Neural cell (in vitro differentiated cells): ENCODE measurements at regions not wholly inside any gene's neighbourhood (a gene's known extent, or its start where the extent isn't known, plus 50 kb on each side); places are given as distances from the start of the nearest gene placed in this dataset.

Experiments used
- H2AFZ ChIP-seq: fragments of 200-600, 300-800 bp; sonication (generic), shearing (Covaris generic); 2 replicates; pipeline ENCODE4 v1.6.0; 2014; ENCODE audit warnings: low read depth, mild to moderate bottlenecking, antibody characterized with exemption, low read length, moderate library complexity
- H3F3A ChIP-seq: fragments of 200-600 bp; shearing (Covaris generic); 2 replicates; pipeline ENCODE4 v1.6.1; 2016; ENCODE audit warnings: mild to moderate bottlenecking, moderate library complexity, mixed read lengths, antibody characterized with exemption, low read length; ENCODE audit not compliant: insufficient read depth, poor library complexity, severe bottlenecking
- H3K27ac ChIP-seq: fragments of 200-600, 300-800 bp; sonication (generic), shearing (Covaris generic); 2 replicates; pipeline ENCODE4 v1.5.1; 2014; ENCODE audit warnings: mild to moderate bottlenecking, low read length, moderate library complexity
- H3K27me3 ChIP-seq: fragments of 300-800, 200-600 bp; sonication (generic), shearing (Covaris generic); 2 replicates; pipeline ENCODE4 v1.6.0; 2014; ENCODE audit warnings: mild to moderate bottlenecking, low read depth, low read length, moderate library complexity; ENCODE audit not compliant: insufficient read depth
- H3K36me3 ChIP-seq: fragments of 300-800, 200-600 bp; sonication (generic), shearing (Covaris generic); 2 replicates; pipeline ENCODE4 v1.5.1; 2014; ENCODE audit warnings: mild to moderate bottlenecking, antibody characterized with exemption, low read length, moderate library complexity; ENCODE audit not compliant: insufficient read depth
- H3K4me2 ChIP-seq: fragments of 300-800, 200-600 bp; sonication (generic), shearing (Covaris generic); 2 replicates; pipeline ENCODE4 v1.6.0; 2014; ENCODE audit warnings: mild to moderate bottlenecking, low read length
- H3K4me3 ChIP-seq: fragments of 300-800, 200-600 bp; sonication (generic), shearing (Covaris generic); 2 replicates; pipeline ENCODE4 v1.5.1; 2014; ENCODE audit warnings: mild to moderate bottlenecking, low read length, moderate library complexity
- H3K79me2 ChIP-seq: fragments of 200-600 bp; shearing (Covaris generic); replicated peaks from 2 replicates; pipeline ENCODE4 v1.6.0; 2014; ENCODE audit warnings: mild to moderate bottlenecking, low read length, moderate library complexity; ENCODE audit not compliant: insufficient read depth
- H3K9ac ChIP-seq: fragments of 300-800, 200-600 bp; sonication (generic), shearing (Covaris generic); 2 replicates; pipeline ENCODE4 v1.6.1; 2016; ENCODE audit warnings: mild to moderate bottlenecking, low read length, mixed read lengths
- H3K9me2 ChIP-seq: fragments of 200-600 bp; shearing (Covaris generic); 2 replicates; pipeline ENCODE4 v1.6.1; 2016; ENCODE audit warnings: mild to moderate bottlenecking, low read length, mixed read lengths; ENCODE audit not compliant: insufficient read depth
- H3K9me3 ChIP-seq: fragments of 200-600, 300-800 bp; sonication (generic), shearing (Covaris generic); 2 replicates; pipeline ENCODE4 v1.6.1; 2016; ENCODE audit warnings: mild to moderate bottlenecking, mixed run types, low read length, moderate library complexity, mixed read lengths
- H4K20me1 ChIP-seq: fragments of 200-600 bp; shearing (Covaris generic); 2 replicates; pipeline ENCODE4 v1.6.1; 2016; ENCODE audit warnings: mild to moderate bottlenecking, mixed run types; ENCODE audit not compliant: insufficient read depth
- EP300 ChIP-seq: fragments of 450-650 bp; conservative IDR thresholded peaks from 2 replicates; pipeline ENCODE4 v1.6.1; 2014; ENCODE audit warnings: antibody characterized with exemption, mild to moderate bottlenecking, moderate library complexity; ENCODE audit not compliant: poor library complexity, severe bottlenecking
- EZH2 ChIP-seq: fragments of 200-600, 300-800 bp; shearing (Covaris generic), sonication (generic); IDR thresholded peaks from 2 replicates; pipeline ENCODE4 v1.6.1; 2014; ENCODE audit warnings: antibody characterized with exemption, low read length, borderline replicate concordance, mild to moderate bottlenecking; ENCODE audit not compliant: insufficient read depth, poor library complexity, severe bottlenecking
- MXI1 ChIP-seq: fragments of 450-650 bp; conservative IDR thresholded peaks from 2 replicates; pipeline ENCODE4 v1.6.1; 2014; ENCODE audit warnings: antibody characterized with exemption, mild to moderate bottlenecking; ENCODE audit not compliant: poor library complexity, severe bottlenecking
- POLR2AphosphoS5 ChIP-seq: IDR thresholded peaks from 2 replicates; pipeline ENCODE4 v1.6.1; 2012
- RAD21 ChIP-seq: fragments of 450-650 bp; conservative IDR thresholded peaks from 2 replicates; pipeline ENCODE4 v1.6.1; 2014; ENCODE audit warnings: antibody characterized with exemption, mild to moderate bottlenecking, moderate library complexity
- SMC3 ChIP-seq: fragments of 450-650 bp; conservative IDR thresholded peaks from 2 replicates; pipeline ENCODE4 v1.6.1; 2014; ENCODE audit warnings: antibody characterized with exemption, mild to moderate bottlenecking, moderate library complexity; ENCODE audit not compliant: poor library complexity
- TAF1 ChIP-seq: IDR thresholded peaks from 2 replicates; pipeline ENCODE4 v1.6.1; 2012; ENCODE audit warnings: low read depth
- TF ChIP-seq, protein P1 (sequence below): fragments of 450-650 bp; IDR thresholded peaks from 2 replicates; pipeline ENCODE4 v1.5.1; 2014; ENCODE audit warnings: antibody characterized with exemption, mild to moderate bottlenecking, moderate library complexity; ENCODE audit not compliant: poor library complexity, severe bottlenecking
- TF ChIP-seq, protein P2 (sequence below): IDR thresholded peaks from 2 replicates; pipeline ENCODE4 v1.6.1; 2012; ENCODE audit warnings: borderline replicate concordance

DNA sequence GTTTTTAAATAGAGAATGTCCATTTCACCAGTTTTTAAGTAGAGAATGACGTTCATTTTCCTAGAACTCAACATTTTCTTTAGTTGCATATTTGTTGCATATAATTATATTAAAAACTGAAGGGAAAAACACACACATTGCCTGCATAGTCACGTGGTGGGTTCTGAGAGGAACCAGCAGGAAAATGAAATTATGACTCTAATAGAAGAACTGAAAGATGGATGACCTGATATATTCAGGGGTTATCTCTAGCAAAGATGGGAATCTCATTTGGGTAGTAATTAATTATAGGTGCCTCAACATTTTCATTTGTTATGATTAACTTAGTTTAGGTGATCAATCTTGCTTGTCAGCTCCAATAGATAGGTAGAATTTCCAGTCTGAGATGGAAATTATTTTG is 288.3 kb downstream of the TRIB2 start:
- no peak overlapping the region for H3K4me2 ChIP-seq
- TF ChIP-seq SMC3: no peak
- TF ChIP-seq MXI1: no peak
- no peak for TF ChIP-seq EZH2
- TF ChIP-seq, protein P1, sequence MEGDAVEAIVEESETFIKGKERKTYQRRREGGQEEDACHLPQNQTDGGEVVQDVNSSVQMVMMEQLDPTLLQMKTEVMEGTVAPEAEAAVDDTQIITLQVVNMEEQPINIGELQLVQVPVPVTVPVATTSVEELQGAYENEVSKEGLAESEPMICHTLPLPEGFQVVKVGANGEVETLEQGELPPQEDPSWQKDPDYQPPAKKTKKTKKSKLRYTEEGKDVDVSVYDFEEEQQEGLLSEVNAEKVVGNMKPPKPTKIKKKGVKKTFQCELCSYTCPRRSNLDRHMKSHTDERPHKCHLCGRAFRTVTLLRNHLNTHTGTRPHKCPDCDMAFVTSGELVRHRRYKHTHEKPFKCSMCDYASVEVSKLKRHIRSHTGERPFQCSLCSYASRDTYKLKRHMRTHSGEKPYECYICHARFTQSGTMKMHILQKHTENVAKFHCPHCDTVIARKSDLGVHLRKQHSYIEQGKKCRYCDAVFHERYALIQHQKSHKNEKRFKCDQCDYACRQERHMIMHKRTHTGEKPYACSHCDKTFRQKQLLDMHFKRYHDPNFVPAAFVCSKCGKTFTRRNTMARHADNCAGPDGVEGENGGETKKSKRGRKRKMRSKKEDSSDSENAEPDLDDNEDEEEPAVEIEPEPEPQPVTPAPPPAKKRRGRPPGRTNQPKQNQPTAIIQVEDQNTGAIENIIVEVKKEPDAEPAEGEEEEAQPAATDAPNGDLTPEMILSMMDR: no peak
- no peak for TF ChIP-seq EP300
- TF ChIP-seq, protein P2, sequence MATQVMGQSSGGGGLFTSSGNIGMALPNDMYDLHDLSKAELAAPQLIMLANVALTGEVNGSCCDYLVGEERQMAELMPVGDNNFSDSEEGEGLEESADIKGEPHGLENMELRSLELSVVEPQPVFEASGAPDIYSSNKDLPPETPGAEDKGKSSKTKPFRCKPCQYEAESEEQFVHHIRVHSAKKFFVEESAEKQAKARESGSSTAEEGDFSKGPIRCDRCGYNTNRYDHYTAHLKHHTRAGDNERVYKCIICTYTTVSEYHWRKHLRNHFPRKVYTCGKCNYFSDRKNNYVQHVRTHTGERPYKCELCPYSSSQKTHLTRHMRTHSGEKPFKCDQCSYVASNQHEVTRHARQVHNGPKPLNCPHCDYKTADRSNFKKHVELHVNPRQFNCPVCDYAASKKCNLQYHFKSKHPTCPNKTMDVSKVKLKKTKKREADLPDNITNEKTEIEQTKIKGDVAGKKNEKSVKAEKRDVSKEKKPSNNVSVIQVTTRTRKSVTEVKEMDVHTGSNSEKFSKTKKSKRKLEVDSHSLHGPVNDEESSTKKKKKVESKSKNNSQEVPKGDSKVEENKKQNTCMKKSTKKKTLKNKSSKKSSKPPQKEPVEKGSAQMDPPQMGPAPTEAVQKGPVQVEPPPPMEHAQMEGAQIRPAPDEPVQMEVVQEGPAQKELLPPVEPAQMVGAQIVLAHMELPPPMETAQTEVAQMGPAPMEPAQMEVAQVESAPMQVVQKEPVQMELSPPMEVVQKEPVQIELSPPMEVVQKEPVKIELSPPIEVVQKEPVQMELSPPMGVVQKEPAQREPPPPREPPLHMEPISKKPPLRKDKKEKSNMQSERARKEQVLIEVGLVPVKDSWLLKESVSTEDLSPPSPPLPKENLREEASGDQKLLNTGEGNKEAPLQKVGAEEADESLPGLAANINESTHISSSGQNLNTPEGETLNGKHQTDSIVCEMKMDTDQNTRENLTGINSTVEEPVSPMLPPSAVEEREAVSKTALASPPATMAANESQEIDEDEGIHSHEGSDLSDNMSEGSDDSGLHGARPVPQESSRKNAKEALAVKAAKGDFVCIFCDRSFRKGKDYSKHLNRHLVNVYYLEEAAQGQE: no peak
- no peak for TF ChIP-seq RAD21
- no peak for TF ChIP-seq TAF1
- H3K79me2 ChIP-seq: no peaks in the 10 kb centered on the region
- no peaks in the 10 kb centered on the region for H3K36me3 ChIP-seq
- no peaks in the 10 kb centered on the region for H3F3A ChIP-seq
- no peak overlapping the region for H2AFZ ChIP-seq
- H3K9me3 ChIP-seq: no peaks in the 10 kb centered on the region
- no peaks in the 10 kb centered on the region for H4K20me1 ChIP-seq
- no peak overlapping the region for H3K4me3 ChIP-seq
- no peaks in the 10 kb centered on the region for H3K9me2 ChIP-seq
- H3K27ac ChIP-seq: no peak overlapping the region
- no peaks in the 10 kb centered on the region for H3K27me3 ChIP-seq
- no peak overlapping the region for H3K9ac ChIP-seq

DNA sequence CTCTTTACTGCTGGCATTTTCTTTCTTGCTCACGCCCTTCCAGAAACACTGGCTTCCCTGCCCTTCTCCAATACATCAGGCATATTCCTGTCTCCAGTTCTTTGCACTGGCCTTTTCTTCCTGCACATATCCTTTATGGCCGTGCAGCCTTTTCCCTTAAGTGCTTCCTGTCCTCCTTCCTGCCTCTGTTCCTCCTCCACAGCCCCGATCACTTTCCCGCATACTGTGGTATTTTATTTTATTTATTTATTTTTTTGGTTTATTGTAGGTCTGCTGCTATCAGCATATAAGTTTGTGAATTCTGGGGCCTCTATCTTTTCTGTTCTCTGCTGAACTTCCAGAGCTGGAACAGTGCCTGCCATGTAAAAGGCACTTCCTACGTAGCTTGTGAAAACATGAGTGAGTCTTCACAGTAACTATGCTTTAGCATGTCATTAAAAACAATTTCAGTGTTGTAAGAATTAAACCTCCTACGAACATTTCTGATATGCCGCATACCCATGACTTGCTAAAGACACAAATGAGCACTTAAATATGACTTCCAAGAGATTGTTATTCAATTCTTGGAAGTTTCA is 289.1 kb downstream of the TRIB2 start:
- Histone ChIP-seq H3K27ac (no peak overlapping the region), H3K9me3 (no peaks in the 10 kb centered on the region), H3K79me2 (no peaks in the 10 kb centered on the region), H3K27me3 (no peaks in the 10 kb centered on the region), H3K4me2 (no peak overlapping the region), H3K4me3 (no peak overlapping the region), H3K9ac (no peak overlapping the region), H2AFZ (no peak overlapping the region), H3F3A (no peaks in the 10 kb centered on the region), H4K20me1 (no peaks in the 10 kb centered on the region), H3K36me3 (no peaks in the 10 kb centered on the region), H3K9me2 (no peaks in the 10 kb centered on the region)
- TF ChIP-seq, protein P1: no peak
- TF ChIP-seq RAD21 (no peak), TAF1 (no peak), EP300 (no peak), SMC3 (no peak), POLR2AphosphoS5 (no peak)
- TF ChIP-seq, protein P2: no peak
